ENCODE measurements at regions not wholly inside any gene's neighbourhood (a gene's known extent, or its start where the extent isn't known, plus 50 kb on each side); places are given as distances from the start of the nearest gene placed in this dataset.
A peak's percentile ranks its signal among the peaks of the same experiment; 100 is the strongest.

DNA sequence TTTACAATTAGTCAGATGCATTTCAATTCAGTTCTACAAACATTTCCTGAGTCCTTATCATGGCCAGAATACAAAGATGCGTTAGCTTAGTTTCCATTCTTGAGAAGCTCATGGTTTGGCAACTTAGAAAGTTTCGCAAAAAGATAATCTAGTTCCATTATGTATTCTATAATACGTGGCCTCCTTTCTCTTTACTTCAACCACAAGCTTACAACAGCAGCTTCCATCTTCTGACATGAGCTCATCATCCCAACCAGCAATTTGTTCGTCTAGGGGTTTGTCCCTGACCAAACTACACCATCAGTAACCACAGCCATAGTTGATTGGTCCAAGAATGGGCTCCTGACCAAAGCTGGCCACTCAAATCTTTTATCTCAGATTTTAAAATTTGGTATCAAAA lies 267.6 kb upstream of the TBC1D5 start:
- no peak for DNase-seq
- H3K4me3 Mint-ChIP-seq (ENCODE audit: unreplicated experiment) = no peak overlapping the region
- no peak overlapping the region for H3K27ac Mint-ChIP-seq (ENCODE audit: unreplicated experiment)
- H3K27me3 Mint-ChIP-seq (ENCODE audit: unreplicated experiment) = no peaks in the 10 kb centered on the region
- TF ChIP-seq CTCF (IDR thresholded peaks at IDR 0.05; ENCODE audit: partially characterized antibody, unreplicated experiment) = no peak
- no peaks in the 10 kb centered on the region for H3K9me3 Mint-ChIP-seq (ENCODE audit: unreplicated experiment)
- H3K36me3 Mint-ChIP-seq (ENCODE audit: unreplicated experiment) = peaks cover 4% of the 10 kb centered on the region
- peaks cover 7% of the 10 kb centered on the region for H3K4me1 Mint-ChIP-seq (ENCODE audit: low read depth, unreplicated experiment)

DNA sequence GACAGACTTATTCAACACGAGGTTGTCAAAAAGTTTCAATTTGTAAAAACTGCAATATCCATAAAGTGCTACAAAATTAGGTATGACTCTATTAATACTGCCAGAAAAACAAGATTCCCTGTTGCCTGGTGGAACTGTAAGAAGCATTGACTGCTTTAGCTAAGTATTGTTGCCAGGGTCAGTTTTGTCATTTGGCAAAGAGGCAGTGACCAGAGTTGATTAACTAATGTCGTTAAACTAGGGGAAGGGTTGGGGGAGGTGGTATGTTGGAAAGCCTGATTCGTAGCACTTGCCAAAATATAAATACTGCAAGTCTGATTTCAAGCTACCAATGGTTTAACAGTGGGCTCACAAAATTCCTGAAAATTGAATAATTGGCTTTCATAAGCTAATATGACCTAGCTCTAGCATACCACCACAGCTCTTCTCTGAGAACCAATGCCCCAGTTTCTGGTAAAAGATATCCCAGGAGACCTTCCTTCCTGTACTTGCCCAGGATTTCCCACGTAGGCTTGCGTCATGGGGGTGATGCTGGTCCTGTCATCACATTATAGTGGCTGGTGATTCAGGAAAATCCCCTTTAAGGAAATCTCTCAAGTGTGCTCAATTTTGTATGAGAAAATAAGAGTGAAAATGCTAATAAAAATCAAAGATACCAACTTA lies 266.4 kb upstream of the TBC1D5 start:
- H3K27ac Mint-ChIP-seq (ENCODE audit: unreplicated experiment) = no peak overlapping the region
- peaks cover 7% of the 10 kb centered on the region for H3K4me1 Mint-ChIP-seq (ENCODE audit: low read depth, unreplicated experiment)
- peaks cover 2% of the 10 kb centered on the region for H3K27me3 Mint-ChIP-seq (ENCODE audit: unreplicated experiment)
- H3K36me3 Mint-ChIP-seq (ENCODE audit: unreplicated experiment) = peaks cover 4% of the 10 kb centered on the region
- H3K4me3 Mint-ChIP-seq (ENCODE audit: unreplicated experiment) = no peak overlapping the region
- no peak for DNase-seq
- no peak for TF ChIP-seq CTCF (IDR thresholded peaks at IDR 0.05; ENCODE audit: partially characterized antibody, unreplicated experiment)
- H3K9me3 Mint-ChIP-seq (ENCODE audit: unreplicated experiment) = peaks cover 2% of the 10 kb centered on the region

- Mint-ChIP-seq H3K27me3 (ENCODE audit: unreplicated experiment) (peaks cover 2% of the 10 kb centered on the region), H3K9me3 (ENCODE audit: unreplicated experiment) (peaks cover 2% of the 10 kb centered on the region), H3K4me1 (ENCODE audit: low read depth, unreplicated experiment) (peaks cover 7% of the 10 kb centered on the region), H3K27ac (ENCODE audit: unreplicated experiment) (no peak overlapping the region), H3K4me3 (ENCODE audit: unreplicated experiment) (no peak overlapping the region), H3K36me3 (ENCODE audit: unreplicated experiment) (peaks cover 4% of the 10 kb centered on the region)
- DNase-seq = no peak
- TF ChIP-seq CTCF (IDR thresholded peaks at IDR 0.05; ENCODE audit: partially characterized antibody, unreplicated experiment) = no peak
Measured at GRCh38 chr3:18007980-18008379, 265.5 kb upstream of the TBC1D5 start.

- H3K27me3 Mint-ChIP-seq (ENCODE audit: unreplicated experiment) = peaks cover 5% of the 10 kb centered on the region
- H3K27ac Mint-ChIP-seq (ENCODE audit: unreplicated experiment) = no peak overlapping the region
- no peak overlapping the region for H3K4me3 Mint-ChIP-seq (ENCODE audit: unreplicated experiment)
- H3K9me3 Mint-ChIP-seq (ENCODE audit: unreplicated experiment) = peaks cover 10% of the 10 kb centered on the region
- DNase-seq = no peak
- no peak for TF ChIP-seq CTCF (IDR thresholded peaks at IDR 0.05; ENCODE audit: partially characterized antibody, unreplicated experiment)
- H3K36me3 Mint-ChIP-seq (ENCODE audit: unreplicated experiment) = no peaks in the 10 kb centered on the region
- peaks cover 40% of the 10 kb centered on the region for H3K4me1 Mint-ChIP-seq (ENCODE audit: low read depth, unreplicated experiment)
Measured at GRCh38 chr3:17995769-17996168, 253.3 kb upstream of the TBC1D5 start.

DNA sequence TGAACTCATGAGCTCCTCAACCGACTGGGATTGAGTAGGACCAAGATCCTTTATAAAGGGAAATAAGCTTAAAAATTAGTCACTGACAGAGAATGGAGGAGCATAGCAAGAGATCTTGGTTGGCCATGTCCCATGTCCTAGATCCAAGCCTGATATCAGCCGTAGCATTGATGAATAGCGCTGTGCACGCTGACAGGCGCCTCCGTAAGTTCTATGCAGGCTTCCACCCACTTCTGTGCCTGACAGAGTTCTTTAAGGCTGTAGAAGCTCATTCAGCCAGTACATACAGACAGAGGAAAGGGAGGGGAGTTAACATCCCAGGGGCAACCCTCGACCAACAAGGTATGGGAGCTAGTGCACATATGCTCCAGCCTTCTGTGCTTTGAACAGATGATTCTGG lies 251.7 kb upstream of the TBC1D5 start:
- peak overlapping the region; percentile 45 for H3K4me3 Mint-ChIP-seq (ENCODE audit: unreplicated experiment)
- H3K27me3 Mint-ChIP-seq (ENCODE audit: unreplicated experiment) = peaks cover 5% of the 10 kb centered on the region
- peak; percentile 26 for DNase-seq
- H3K9me3 Mint-ChIP-seq (ENCODE audit: unreplicated experiment) = peaks cover 10% of the 10 kb centered on the region
- H3K4me1 Mint-ChIP-seq (ENCODE audit: low read depth, unreplicated experiment) = peaks cover 40% of the 10 kb centered on the region
- no peaks in the 10 kb centered on the region for H3K36me3 Mint-ChIP-seq (ENCODE audit: unreplicated experiment)
- no peak for TF ChIP-seq CTCF (IDR thresholded peaks at IDR 0.05; ENCODE audit: partially characterized antibody, unreplicated experiment)
- H3K27ac Mint-ChIP-seq (ENCODE audit: unreplicated experiment) = peak overlapping the region; percentile 95

Data from glutamatergic neuron (in vitro differentiated cells).